Type B pancreatic cell (in vitro differentiated cells): ENCODE measurements at regions not wholly inside any gene's neighbourhood (a gene's known extent, or its start where the extent isn't known, plus 50 kb on each side); places are given as distances from the start of the nearest gene placed in this dataset.

Experiments used
- DNase-seq: peaks from one replicate; pipeline ENCODE4 v3.0.0; 2021; ENCODE audit warnings: mixed read lengths; ENCODE audit not compliant: unreplicated experiment; ENCODE audit errors: extremely low spot score
- H3K27ac Mint-ChIP-seq: 2 replicates; pipeline ENCODE4 v1.8.0; 2021; ENCODE audit warnings: mild to moderate bottlenecking, mixed read lengths
- H3K27me3 Mint-ChIP-seq: 2 replicates; pipeline ENCODE4 v1.8.0; 2021; ENCODE audit warnings: mixed read lengths
- H3K36me3 Mint-ChIP-seq: 2 replicates; pipeline ENCODE4 v1.8.0; 2021; ENCODE audit warnings: mixed read lengths
- H3K4me1 Mint-ChIP-seq: one replicate; pipeline ENCODE4 v1.8.0; 2021; ENCODE audit warnings: mixed read lengths; ENCODE audit not compliant: unreplicated experiment
- H3K4me3 Mint-ChIP-seq: 2 replicates; pipeline ENCODE4 v1.8.0; 2021; ENCODE audit warnings: mild to moderate bottlenecking, mixed read lengths
- H3K9me3 Mint-ChIP-seq: 2 replicates; pipeline ENCODE4 v1.8.0; 2021; ENCODE audit warnings: mixed read lengths
- CTCF ChIP-seq: fragments of 200-600 bp; sonication (generic); conservative IDR thresholded peaks from 2 replicates; pipeline ENCODE4 v1.5.0; 2021; ENCODE audit warnings: antibody characterized with exemption, mild to moderate bottlenecking

- Mint-ChIP-seq H3K9me3 (no peaks in the 10 kb centered on the region), H3K27me3 (peaks cover 4% of the 10 kb centered on the region), H3K27ac (no peak overlapping the region), H3K4me3 (no peak overlapping the region), H3K36me3 (no peaks in the 10 kb centered on the region), H3K4me1 (peaks cover 6% of the 10 kb centered on the region)
- DNase-seq = no peak
- TF ChIP-seq CTCF = no peak
These were observed 1383.3 kb upstream of the TMEM132C start for GRCh38 chr12:126883697-126884096.

- Mint-ChIP-seq H3K27me3 (no peaks in the 10 kb centered on the region), H3K9me3 (no peaks in the 10 kb centered on the region), H3K27ac (no peak overlapping the region), H3K4me1 (no peaks in the 10 kb centered on the region), H3K4me3 (no peak overlapping the region), H3K36me3 (no peaks in the 10 kb centered on the region)
- no peak for TF ChIP-seq CTCF
- DNase-seq = no peak
These were observed 1377.5 kb upstream of the TMEM132C start for GRCh38 chr12:126889501-126889900.

- H3K36me3 Mint-ChIP-seq = no peaks in the 10 kb centered on the region
- H3K27ac Mint-ChIP-seq = no peak overlapping the region
- H3K9me3 Mint-ChIP-seq = no peaks in the 10 kb centered on the region
These were observed 1376.9 kb upstream of the TMEM132C start for GRCh38 chr12:126890097-126890496.

GRCh38 chr12:126891789-126892188 lies 1375.2 kb upstream of the TMEM132C start:
- Mint-ChIP-seq H3K4me3 (no peak overlapping the region), H3K27me3 (peaks cover 3% of the 10 kb centered on the region), H3K36me3 (no peaks in the 10 kb centered on the region), H3K27ac (no peak overlapping the region), H3K4me1 (no peaks in the 10 kb centered on the region), H3K9me3 (peaks cover 5% of the 10 kb centered on the region)
- DNase-seq = no peak
- TF ChIP-seq CTCF = no peak

More at GRCh38 chr12:126890097-126890496, 1376.9 kb upstream of the TMEM132C start:
- no peak for DNase-seq
- Mint-ChIP-seq H3K4me1 (no peaks in the 10 kb centered on the region), H3K27me3 (no peaks in the 10 kb centered on the region), H3K4me3 (no peak overlapping the region)
- no peak for TF ChIP-seq CTCF

- Mint-ChIP-seq H3K36me3 (no peaks in the 10 kb centered on the region), H3K4me3 (no peak overlapping the region), H3K27ac (no peak overlapping the region), H3K4me1 (no peaks in the 10 kb centered on the region), H3K9me3 (peaks cover 5% of the 10 kb centered on the region), H3K27me3 (peaks cover 19% of the 10 kb centered on the region)
- TF ChIP-seq CTCF = no peak
- no peak for DNase-seq
These were observed 1370.7 kb upstream of the TMEM132C start for GRCh38 chr12:126895951-126896913.
